ENCODE measurements at regions not wholly inside any gene's neighbourhood (a gene's known extent, or its start where the extent isn't known, plus 50 kb on each side); places are given as distances from the start of the nearest gene placed in this dataset.

GRCh38 chr15:81466741-81467140 lies 92.7 kb upstream of the TMC3 start:
- TF ChIP-seq CTCF (IDR thresholded peaks at IDR 0.05): no peak
- no peak for TF ChIP-seq ZFX (IDR thresholded peaks at IDR 0.05; ENCODE audit: borderline replicate concordance)
